HEK293T (cell line): ENCODE measurements at regions not wholly inside any gene's neighbourhood (a gene's known extent, or its start where the extent isn't known, plus 50 kb on each side); places are given as distances from the start of the nearest gene placed in this dataset.

ENCODE experiments used
- ARNT ChIP-seq: fragments of 450-650 bp; IDR thresholded peaks from 2 replicates; pipeline ENCODE4 v1.6.1; 2017; ENCODE audit warnings: mild to moderate bottlenecking
- BHLHE40 ChIP-seq: fragments of 450-650 bp; IDR thresholded peaks from 2 replicates; pipeline ENCODE4 v1.6.1; 2016; ENCODE audit warnings: mild to moderate bottlenecking, moderate library complexity, borderline replicate concordance
- ELF4 ChIP-seq: fragments of 450-650 bp; IDR thresholded peaks from 2 replicates; pipeline ENCODE4 v1.6.1; 2017; ENCODE audit warnings: antibody characterized with exemption
- FOXK2 ChIP-seq: fragments of 450-650 bp; IDR thresholded peaks from 2 replicates; pipeline ENCODE4 v1.6.1; 2016; ENCODE audit warnings: mild to moderate bottlenecking
- FOXM1 ChIP-seq: fragments of 450-650 bp; IDR thresholded peaks from 2 replicates; pipeline ENCODE4 v1.6.1; 2017; ENCODE audit warnings: mild to moderate bottlenecking, borderline replicate concordance
- HDGF ChIP-seq: fragments of 450-650 bp; IDR thresholded peaks from 2 replicates; pipeline ENCODE4 v1.6.1; 2017; ENCODE audit warnings: antibody characterized with exemption, borderline replicate concordance
- LEF1 ChIP-seq: fragments of 450-650 bp; IDR thresholded peaks from 2 replicates; pipeline ENCODE4 v1.6.1; 2017; ENCODE audit warnings: mild to moderate bottlenecking, borderline replicate concordance
- NFRKB ChIP-seq: fragments of 450-650 bp; IDR thresholded peaks from 2 replicates; pipeline ENCODE4 v1.6.1; 2016; ENCODE audit warnings: mild to moderate bottlenecking, moderate library complexity
- PKNOX1 ChIP-seq: fragments of 450-650 bp; IDR thresholded peaks from 2 replicates; pipeline ENCODE4 v1.6.1; 2016
- SP1 ChIP-seq: fragments of 450-650 bp; IDR thresholded peaks from 2 replicates; pipeline ENCODE4 v1.6.1; 2017
- TARDBP ChIP-seq: fragments of 450-650 bp; IDR thresholded peaks from 2 replicates; pipeline ENCODE4 v1.6.1; 2016

DNA sequence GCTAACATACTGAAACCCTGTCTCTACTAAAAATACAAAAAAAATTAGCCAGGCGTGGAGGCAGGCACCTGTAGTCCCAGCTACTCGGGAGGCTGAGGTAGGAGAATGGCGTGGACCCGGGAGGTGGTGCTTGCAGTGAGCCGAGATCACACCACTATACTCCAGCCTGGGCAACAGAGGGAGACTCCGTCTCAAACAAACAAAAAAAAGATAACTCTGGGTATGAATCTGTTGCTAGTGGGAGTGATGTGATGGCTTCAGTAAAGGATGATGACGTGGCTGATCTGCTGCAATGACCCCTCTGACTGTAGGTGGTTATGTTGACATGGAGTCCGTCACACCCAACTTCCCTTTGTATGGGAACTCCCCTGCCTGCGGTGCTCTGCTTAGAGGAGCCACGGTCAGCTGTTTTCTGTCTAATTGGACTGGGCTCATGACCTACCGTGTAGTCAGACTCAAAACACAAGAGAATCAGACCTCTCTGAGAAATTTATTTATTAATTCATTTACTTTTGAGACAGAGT is 59.1 kb upstream of the MED13L start:
- TF ChIP-seq FOXM1 (no peak), BHLHE40 (no peak), FOXK2 (no peak), LEF1 (no peak), NFRKB (no peak), HDGF (no peak), TARDBP (no peak), ARNT (no peak), PKNOX1 (no peak), SP1 (no peak), ELF4 (no peak)
